GM04503 (cell line): ENCODE measurements at regions not wholly inside any gene's neighbourhood (a gene's known extent, or its start where the extent isn't known, plus 50 kb on each side); places are given as distances from the start of the nearest gene placed in this dataset.
A peak's percentile ranks its signal among the peaks of the same experiment; 100 is the strongest.

Experiments
- DNase-seq: peaks from one replicate; pipeline ENCODE4 v3.0.0-alpha.2; 2012; ENCODE audit warnings: low read depth

- no peak for DNase-seq
Observed at GRCh38 chr4:53684136-53685130, 93.1 kb upstream of the LNX1 start.

- no peak for DNase-seq
Observed at GRCh38 chr4:53682908-53683307, 91.6 kb upstream of the LNX1 start.

GRCh38 chr4:53682196-53682595 lies 90.9 kb upstream of the LNX1 start:
- DNase-seq: peak; percentile 46

- DNase-seq: no peak
Observed at GRCh38 chr4:53680598-53680997, 89.3 kb upstream of the LNX1 start.

GRCh38 chr4:53680168-53680567 lies 88.9 kb upstream of the LNX1 start:
- no peak for DNase-seq

- peak; percentile 42 for DNase-seq
Observed at GRCh38 chr4:53676402-53676871, 85.2 kb upstream of the LNX1 start.

GRCh38 chr4:53674903-53675302 lies 83.6 kb upstream of the LNX1 start:
- no peak for DNase-seq

- no peak for DNase-seq
Observed at GRCh38 chr4:53672873-53673272, 81.6 kb upstream of the LNX1 start.

GRCh38 chr4:53671757-53672156 lies 80.5 kb upstream of the LNX1 start:
- DNase-seq: no peak

- DNase-seq: no peak
Observed at GRCh38 chr4:53659737-53660136, 68.5 kb upstream of the LNX1 start.

- DNase-seq: no peak
Observed at GRCh38 chr4:53659112-53659511, 67.8 kb upstream of the LNX1 start.

GRCh38 chr4:53658029-53658428 lies 66.7 kb upstream of the LNX1 start:
- DNase-seq: no peak

- peak; percentile 64 for DNase-seq
Observed at GRCh38 chr4:53656421-53656981, 65.2 kb upstream of the LNX1 start.

- DNase-seq: peak; percentile 76
Observed at GRCh38 chr4:53654300-53654758, 63.0 kb upstream of the LNX1 start.

- DNase-seq: no peak
Observed at GRCh38 chr4:53653484-53654053, 62.3 kb upstream of the LNX1 start.

- no peak for DNase-seq
Observed at GRCh38 chr4:53651156-53651735, 60.0 kb upstream of the LNX1 start.

GRCh38 chr4:53649357-53649756 lies 58.1 kb upstream of the LNX1 start:
- no peak for DNase-seq

GRCh38 chr4:53647547-53647946 lies 56.3 kb upstream of the LNX1 start:
- no peak for DNase-seq

GRCh38 chr4:53646795-53647194 lies 55.5 kb upstream of the LNX1 start:
- DNase-seq: no peak

- DNase-seq: no peak
Observed at GRCh38 chr4:53645108-53645507, 53.8 kb upstream of the LNX1 start.

GRCh38 chr4:53644607-53645006 lies 53.3 kb upstream of the LNX1 start:
- no peak for DNase-seq
